Keratinocyte (primary cell): ENCODE measurements at regions not wholly inside any gene's neighbourhood (a gene's known extent, or its start where the extent isn't known, plus 50 kb on each side); places are given as distances from the start of the nearest gene placed in this dataset.

Experiments
- DNase-seq: peaks from one replicate; pipeline ENCODE4 v3.0.0-alpha.2; 2011; ENCODE audit warnings: low read depth, missing footprints, low spot score
- FAIRE-seq: peaks from 2 replicates; lab custom pipeline; 2011; peaks lifted over from hg19 to GRCh38; lab: Jason Lieb, UNC
- H2AFZ ChIP-seq: 2 replicates; pipeline ENCODE4 v1.6.0; 2012; ENCODE audit warnings: low read length, control low read depth, inconsistent platforms; ENCODE audit not compliant: control insufficient read depth
- H3K27ac ChIP-seq: 2 replicates; pipeline ENCODE4 v1.5.1; 2011; ENCODE audit warnings: low read length; ENCODE audit not compliant: control insufficient read depth, insufficient read depth
- H3K27me3 ChIP-seq: 3 replicates; pipeline ENCODE4 v1.6.0; 2011; ENCODE audit warnings: low read length; ENCODE audit not compliant: control insufficient read depth, insufficient read depth; ENCODE audit errors: extremely low read depth
- H3K36me3 ChIP-seq, 2 experiments: 2 replicates in 1 of 2; 3 replicates in 1 of 2; pipeline ENCODE4 v1.5.1; 2011; ENCODE audit warnings: low read length in 2 of 2, mild to moderate bottlenecking in 1 of 2; ENCODE audit not compliant: control insufficient read depth in 2 of 2, insufficient read depth in 2 of 2; ENCODE audit errors: extremely low read depth in 1 of 2
- H3K4me1 ChIP-seq: 3 replicates; pipeline ENCODE4 v1.5.1; 2011; ENCODE audit warnings: low read length; ENCODE audit not compliant: control insufficient read depth, insufficient read depth; ENCODE audit errors: extremely low read depth
- H3K4me2 ChIP-seq: 3 replicates; pipeline ENCODE4 v1.6.0; 2011; ENCODE audit warnings: low read depth, low read length; ENCODE audit not compliant: control insufficient read depth, insufficient read depth; ENCODE audit errors: extremely low read depth
- H3K4me3 ChIP-seq, 3 experiments: fragments of 200-600 bp in 1 of 3; sonication (generic) in 1 of 3; 2 replicates in 2 of 3; 3 replicates in 1 of 3; pipeline ENCODE4 v1.5.1; 2011 to 2016; ENCODE audit warnings: low read length in 3 of 3, mild to moderate bottlenecking in 3 of 3, control low read depth in 2 of 3, inconsistent platforms in 1 of 3, low read depth in 1 of 3, mixed read lengths in 1 of 3, mixed run types in 1 of 3, moderate library complexity in 1 of 3; ENCODE audit not compliant: control insufficient read depth in 2 of 3, insufficient read depth in 2 of 3; ENCODE audit errors: extremely low read depth in 1 of 3
- H3K79me2 ChIP-seq: 2 replicates; pipeline ENCODE4 v1.6.0; 2012; ENCODE audit warnings: low read length; ENCODE audit not compliant: control insufficient read depth, insufficient read depth
- H3K9ac ChIP-seq: 3 replicates; pipeline ENCODE4 v1.6.0; 2011; ENCODE audit warnings: low read length; ENCODE audit not compliant: control insufficient read depth, insufficient read depth; ENCODE audit errors: extremely low read depth
- H3K9me1 ChIP-seq: 3 replicates; pipeline ENCODE4 v1.6.0; 2011; ENCODE audit warnings: low read length; ENCODE audit not compliant: control insufficient read depth, insufficient read depth; ENCODE audit errors: extremely low read depth
- H3K9me3 ChIP-seq: 2 replicates; pipeline ENCODE4 v1.5.1; 2012; ENCODE audit warnings: low read depth, low read length; ENCODE audit not compliant: control insufficient read depth
- H4K20me1 ChIP-seq: 3 replicates; pipeline ENCODE4 v1.6.0; 2011; ENCODE audit warnings: low read length; ENCODE audit not compliant: control insufficient read depth, insufficient read depth; ENCODE audit errors: extremely low read depth
- CTCF ChIP-seq, 3 experiments: IDR thresholded peaks in 1 of 3; conservative IDR thresholded peaks in 1 of 3; optimal IDR thresholded peaks in 1 of 3; 2 replicates in 2 of 3; 3 replicates in 1 of 3; pipeline versions ENCODE3 to v1.5.1; 2011; ENCODE audit warnings: low read length in 3 of 3, mild to moderate bottlenecking in 3 of 3, moderate library complexity in 2 of 3, control low read depth in 1 of 3, inconsistent platforms in 1 of 3; ENCODE audit not compliant: insufficient read depth in 2 of 3; ENCODE audit errors: extremely low read depth in 1 of 3
- EZH2 ChIP-seq: IDR thresholded peaks from one replicate; pipeline ENCODE4 v1.6.1; 2012; ENCODE audit warnings: inconsistent platforms, mild to moderate bottlenecking, low read length, moderate library complexity
- dilution Hi-C: fragments of 300-500 bp; cut with MboI; formaldehyde crosslinking; loops from one replicate; pipeline ENCODE4 v1.7.0; 2020; ENCODE audit warnings: low sequenced_read_pairs; ENCODE audit not compliant: extremely low pct_ligation_motif_present

- TF ChIP-seq EZH2 = no peak
- Histone ChIP-seq H3K9me3 (peaks cover 2% of the 10 kb centered on the region), H3K36me3 (no peaks in the 10 kb centered on the region), H3K9me1 (no peaks in the 10 kb centered on the region), H3K79me2 (no peaks in the 10 kb centered on the region), H3K4me3 (no peak overlapping the region), H2AFZ (no peak overlapping the region), H4K20me1 (no peaks in the 10 kb centered on the region), H3K27ac (no peak overlapping the region), H3K9ac (no peak overlapping the region), H3K27me3 (no peaks in the 10 kb centered on the region), H3K4me1 (no peaks in the 10 kb centered on the region), H3K4me2 (no peak overlapping the region)
- dilution Hi-C loops = no loop called here
- DNase-seq (no peak), FAIRE-seq (no peak)
Measured at GRCh38 chr13:65830411-65831205, 1399.5 kb downstream of the PCDH9 start.

- Histone ChIP-seq H3K27me3 (no peaks in the 10 kb centered on the region), H4K20me1 (no peaks in the 10 kb centered on the region), H3K27ac (no peak overlapping the region), H3K9ac (no peak overlapping the region), H3K79me2 (no peaks in the 10 kb centered on the region), H2AFZ (no peak overlapping the region), H3K4me3 (no peak overlapping the region), H3K4me1 (no peaks in the 10 kb centered on the region), H3K4me2 (no peak overlapping the region), H3K9me3 (peaks cover 2% of the 10 kb centered on the region), H3K36me3 (no peaks in the 10 kb centered on the region), H3K9me1 (no peaks in the 10 kb centered on the region)
- no peak for TF ChIP-seq EZH2
- TF ChIP-seq CTCF (optimal IDR thresholded peaks at IDR 0.05 in 1 of 3, IDR thresholded peaks at IDR 0.05 in 1 of 3, conservative IDR thresholded peaks at IDR 0.05 in 1 of 3; ENCODE audit: extremely low read depth in 1 of 3, insufficient read depth in 2 of 3, low read length in 3 of 3) = no peak
- dilution Hi-C loops = no loop called here
- FAIRE-seq = no peak
- no peak for DNase-seq
Measured at GRCh38 chr13:65829241-65830008, 1400.7 kb downstream of the PCDH9 start.
